ENCODE measurements at regions not wholly inside any gene's neighbourhood (a gene's known extent, or its start where the extent isn't known, plus 50 kb on each side); places are given as distances from the start of the nearest gene placed in this dataset.
A peak's percentile ranks its signal among the peaks of the same experiment; 100 is the strongest.

DNA sequence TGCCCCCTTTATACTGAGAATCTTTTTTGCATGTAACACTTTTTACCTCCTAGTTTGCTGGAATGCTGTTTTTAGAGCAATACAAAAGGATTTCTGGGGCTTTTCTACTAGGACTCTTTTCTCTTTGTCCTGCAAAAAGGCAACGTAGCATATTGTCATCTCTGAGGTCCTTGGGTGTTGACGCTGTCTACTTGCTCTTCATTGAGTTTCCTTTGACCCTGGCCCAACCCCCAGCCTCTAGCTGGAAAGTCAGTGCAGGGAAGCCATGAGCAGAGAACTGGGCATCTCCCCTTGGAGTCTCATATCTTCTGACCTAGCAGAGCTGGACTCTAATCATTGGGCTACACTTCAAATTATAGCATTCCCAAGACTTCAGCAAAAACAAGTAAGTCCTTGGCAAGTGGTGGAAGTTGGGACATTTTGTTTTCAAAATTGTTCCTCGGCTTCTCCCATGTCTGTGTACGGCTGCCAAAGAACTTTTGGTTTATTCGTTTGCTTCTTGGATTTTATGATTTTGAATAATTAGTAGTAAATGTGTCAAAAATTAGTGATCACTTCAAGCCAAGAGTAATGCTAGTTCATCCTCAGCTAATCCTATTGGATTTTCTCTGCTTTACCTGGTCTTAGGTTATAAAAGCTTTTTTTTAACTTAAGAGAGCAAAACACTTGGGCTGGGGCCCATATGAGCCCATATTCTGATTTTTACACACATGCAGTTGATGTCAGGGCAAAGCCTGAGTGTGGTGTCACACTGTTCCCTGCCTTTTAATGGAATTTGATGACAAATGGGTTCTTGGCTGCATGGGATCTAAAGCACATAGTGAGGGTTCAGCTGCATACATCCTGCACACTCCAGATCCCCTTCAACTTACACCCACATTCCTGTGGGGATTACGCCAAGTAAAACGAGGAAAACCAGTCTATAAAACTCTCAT, 419.5 kb upstream of the C2CD4B start:
- H3K4me3 ChIP-seq (ENCODE audit: low read depth, low read length): no peak overlapping the region
- TF ChIP-seq, protein P1, sequence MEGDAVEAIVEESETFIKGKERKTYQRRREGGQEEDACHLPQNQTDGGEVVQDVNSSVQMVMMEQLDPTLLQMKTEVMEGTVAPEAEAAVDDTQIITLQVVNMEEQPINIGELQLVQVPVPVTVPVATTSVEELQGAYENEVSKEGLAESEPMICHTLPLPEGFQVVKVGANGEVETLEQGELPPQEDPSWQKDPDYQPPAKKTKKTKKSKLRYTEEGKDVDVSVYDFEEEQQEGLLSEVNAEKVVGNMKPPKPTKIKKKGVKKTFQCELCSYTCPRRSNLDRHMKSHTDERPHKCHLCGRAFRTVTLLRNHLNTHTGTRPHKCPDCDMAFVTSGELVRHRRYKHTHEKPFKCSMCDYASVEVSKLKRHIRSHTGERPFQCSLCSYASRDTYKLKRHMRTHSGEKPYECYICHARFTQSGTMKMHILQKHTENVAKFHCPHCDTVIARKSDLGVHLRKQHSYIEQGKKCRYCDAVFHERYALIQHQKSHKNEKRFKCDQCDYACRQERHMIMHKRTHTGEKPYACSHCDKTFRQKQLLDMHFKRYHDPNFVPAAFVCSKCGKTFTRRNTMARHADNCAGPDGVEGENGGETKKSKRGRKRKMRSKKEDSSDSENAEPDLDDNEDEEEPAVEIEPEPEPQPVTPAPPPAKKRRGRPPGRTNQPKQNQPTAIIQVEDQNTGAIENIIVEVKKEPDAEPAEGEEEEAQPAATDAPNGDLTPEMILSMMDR (IDR thresholded peaks at IDR 0.05; ENCODE audit: low read depth, low read length): no peak
- in situ Hi-C loops (cut with HindIII; ENCODE audit: low sequenced_read_pairs): no loop called here
- no peak for DNase-seq (ENCODE audit: low read depth, low spot score)

DNA sequence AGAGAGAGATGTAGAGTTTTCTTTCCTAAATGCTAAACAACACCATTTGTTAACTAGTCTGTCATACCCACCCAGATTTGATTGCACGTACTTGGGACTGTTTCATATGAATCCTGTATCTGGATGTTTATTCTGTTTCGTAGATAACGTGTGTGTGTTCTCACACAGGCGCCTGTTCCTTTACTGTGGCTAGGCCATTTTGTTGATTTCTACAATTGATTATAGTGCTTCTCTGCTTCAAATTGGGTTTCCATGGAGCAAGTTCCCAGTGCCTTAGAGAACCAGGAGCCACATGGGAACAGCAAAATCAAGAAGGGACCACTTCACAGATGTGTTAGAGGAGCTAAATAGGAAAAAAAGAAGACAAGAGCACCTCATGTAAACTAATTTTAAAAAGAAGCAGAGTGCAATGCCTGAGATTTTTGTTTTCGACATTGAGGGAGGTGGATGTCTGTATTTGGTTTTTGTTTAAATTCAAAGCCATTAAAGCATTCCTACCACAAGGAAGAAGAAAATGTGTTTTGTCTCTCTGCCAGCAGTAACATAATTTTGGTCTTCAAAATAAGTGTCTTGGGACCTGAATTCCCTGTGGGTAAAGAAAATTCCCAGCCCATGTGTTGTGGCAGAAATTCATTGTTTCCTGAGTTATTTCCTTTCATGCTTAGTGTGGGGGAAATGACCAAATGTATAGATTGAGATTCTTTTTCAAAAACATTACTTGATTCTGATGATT, 424.0 kb upstream of the C2CD4B start:
- TF ChIP-seq, protein P1 (IDR thresholded peaks at IDR 0.05; ENCODE audit: low read depth, low read length): no peak
- no peak overlapping the region for H3K4me3 ChIP-seq (ENCODE audit: low read depth, low read length)
- DNase-seq (ENCODE audit: low read depth, low spot score): peak; percentile 54
- in situ Hi-C loops (cut with HindIII; ENCODE audit: low sequenced_read_pairs): no loop called here

DNA sequence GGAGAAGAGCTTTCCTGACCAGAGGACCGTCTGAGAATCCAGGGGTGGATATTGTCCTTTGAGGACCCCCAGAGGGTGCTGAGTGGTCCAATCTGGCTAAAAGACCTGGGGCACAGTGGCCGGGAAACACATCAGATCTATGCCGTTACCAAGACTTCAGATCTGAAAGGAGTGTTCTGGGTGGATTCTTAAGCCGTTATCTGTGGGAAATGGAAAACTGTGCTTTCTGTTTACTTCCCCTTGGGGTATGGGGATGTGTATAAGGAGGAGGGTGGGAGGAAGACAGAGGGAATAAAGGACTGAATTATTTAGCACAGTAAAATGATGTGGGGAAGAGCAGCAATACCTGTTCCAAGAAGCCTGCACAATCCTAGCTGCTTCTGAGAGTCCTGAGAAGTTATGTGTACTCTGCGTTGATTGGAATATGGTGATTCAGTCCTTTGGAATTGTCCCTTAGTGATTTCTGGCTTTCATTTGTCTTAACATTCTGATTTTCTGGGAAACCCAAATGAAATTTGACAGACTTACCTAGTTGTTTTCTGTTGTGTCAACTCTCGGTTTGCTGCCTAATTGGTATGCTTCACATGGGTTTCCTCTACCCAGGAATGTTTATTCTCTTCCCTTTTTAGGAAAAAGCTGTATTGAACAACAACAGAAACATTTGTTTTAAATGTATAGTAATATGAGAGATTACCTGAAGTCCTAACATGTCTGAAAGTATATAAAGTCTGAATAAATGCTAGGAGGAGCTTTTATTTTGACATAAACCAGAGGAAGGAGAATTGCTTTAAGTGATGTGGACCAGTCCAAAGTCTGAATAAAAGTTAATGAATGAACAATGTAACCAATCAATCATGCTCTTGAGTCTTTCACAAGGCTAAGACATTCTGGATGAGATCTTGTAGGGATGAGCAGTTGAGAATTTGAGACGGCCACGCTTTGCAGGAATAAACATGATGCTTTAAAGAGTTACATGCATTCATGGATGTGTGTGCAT, 427.1 kb upstream of the C2CD4B start:
- H3K4me3 ChIP-seq (ENCODE audit: low read depth, low read length): no peak overlapping the region
- in situ Hi-C loops (cut with HindIII; ENCODE audit: low sequenced_read_pairs): no loop called here
- TF ChIP-seq, protein P1 (IDR thresholded peaks at IDR 0.05; ENCODE audit: low read depth, low read length): no peak
- peak; percentile 17 for DNase-seq (ENCODE audit: low read depth, low spot score)

DNA sequence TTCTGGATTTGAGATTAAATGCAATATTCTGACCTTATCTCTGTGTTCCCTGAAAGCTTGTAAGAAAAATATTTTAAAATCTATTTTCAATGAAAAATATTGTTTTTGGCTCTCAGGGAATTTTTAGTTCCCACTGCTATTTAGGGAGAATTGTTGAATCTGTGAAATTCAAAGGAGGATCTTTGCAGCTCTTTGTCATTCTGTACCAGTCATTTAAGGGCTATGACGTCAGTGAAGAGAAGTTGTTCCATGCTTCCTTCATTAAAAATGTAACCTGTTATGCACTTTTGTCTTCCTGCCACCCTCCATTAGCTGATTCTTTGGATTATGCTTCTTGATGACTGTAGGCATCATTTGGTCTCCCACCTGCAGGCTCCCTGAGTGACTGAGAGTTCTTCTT, 427.8 kb upstream of the C2CD4B start:
- no peak overlapping the region for H3K4me3 ChIP-seq (ENCODE audit: low read depth, low read length)
- TF ChIP-seq, protein P1 (IDR thresholded peaks at IDR 0.05; ENCODE audit: low read depth, low read length): no peak
- in situ Hi-C loops (cut with HindIII; ENCODE audit: low sequenced_read_pairs): no loop called here
- DNase-seq (ENCODE audit: low read depth, low spot score): no peak

DNA sequence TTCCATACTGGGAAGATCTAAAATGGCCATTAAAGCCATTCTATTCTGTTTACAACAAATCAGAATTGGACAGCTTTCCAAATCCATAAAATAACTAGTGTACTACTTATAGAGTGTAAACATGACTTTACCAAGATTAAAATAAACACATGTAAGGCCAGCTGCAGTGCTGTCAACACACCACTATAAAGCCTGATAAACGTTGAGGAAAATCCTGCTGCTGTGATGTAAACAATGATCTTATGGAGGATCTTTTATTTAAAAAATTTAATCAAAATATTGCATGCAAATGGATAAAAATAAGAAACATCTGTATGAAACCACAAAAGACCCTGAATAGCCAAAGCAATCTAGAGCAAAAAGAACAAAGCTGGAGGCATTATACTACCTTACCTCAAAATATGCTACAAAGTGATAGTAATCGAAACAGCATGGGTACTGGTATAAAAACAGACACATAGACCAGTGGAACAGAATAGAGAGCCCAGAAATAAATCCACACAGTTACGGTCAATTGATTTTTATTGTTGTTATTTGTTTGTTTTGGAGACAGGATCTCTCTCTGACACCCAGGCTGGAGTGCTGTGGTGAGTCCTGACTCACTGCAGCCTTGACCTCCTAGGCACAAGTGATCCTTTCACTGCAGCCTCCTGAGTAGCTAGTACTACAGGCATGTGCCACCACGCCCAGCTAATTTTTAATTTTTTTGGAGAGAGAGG, 428.8 kb upstream of the C2CD4B start:
- TF ChIP-seq, protein P1 (IDR thresholded peaks at IDR 0.05; ENCODE audit: low read depth, low read length): no peak
- in situ Hi-C loops (cut with HindIII; ENCODE audit: low sequenced_read_pairs): no loop called here
- H3K4me3 ChIP-seq (ENCODE audit: low read depth, low read length): no peak overlapping the region
- DNase-seq (ENCODE audit: low read depth, low spot score): no peak

All from astrocyte of the spinal cord (primary cell).